Gastroesophageal sphincter (tissue), 4 donors: ENCODE measurements at regions not wholly inside any gene's neighbourhood (a gene's known extent, or its start where the extent isn't known, plus 50 kb on each side); places are given as distances from the start of the nearest gene placed in this dataset.

Experiments used
- ATAC-seq: fragments of 150-250 bp; one replicate; pipeline ENCODE4 v1.9.1; 2016; ENCODE audit warnings: mild to moderate bottlenecking, moderate library complexity
- H3K27ac ChIP-seq, 4 donors: fragments of 200-600 bp; sonication (generic) in 3 of 4; 1 replicate in 3 of 4; 2 replicates in 1 of 4; pipeline ENCODE4 v1.5.1; 2016 to 2019
- H3K27me3 ChIP-seq: fragments of 200-600 bp; sonication (generic); one replicate; pipeline ENCODE4 v1.5.1; 2019
- H3K36me3 ChIP-seq, 2 donors: fragments of 200-600 bp; sonication (generic); one replicate each; pipeline ENCODE4 v1.5.1; 2019; ENCODE audit warnings: control low read depth in 1 of 2
- H3K4me1 ChIP-seq, 3 donors: fragments of 200-600 bp; sonication (generic); 1 replicate in 2 of 3; 2 replicates in 1 of 3; pipeline ENCODE4 v1.5.1; 2016 to 2019; ENCODE audit warnings: control low read depth in 2 of 3
- H3K4me3 ChIP-seq, 2 donors: fragments of 200-600 bp; sonication (generic); one replicate each; pipeline ENCODE4 v1.5.1; 2019; ENCODE audit warnings: mild to moderate bottlenecking in 1 of 2, moderate library complexity in 1 of 2
- H3K9me3 ChIP-seq, 3 donors: fragments of 200-600 bp; sonication (generic); one replicate each; pipeline ENCODE4 v1.5.1; 2017 to 2019; ENCODE audit warnings: control low read depth in 2 of 3
- EP300 ChIP-seq: sonication (generic); formaldehyde crosslinking; IDR thresholded peaks from one replicate; pipeline ENCODE4 v1.6.1; 2017; ENCODE audit warnings: antibody characterized with exemption, mild to moderate bottlenecking
- POLR2A ChIP-seq, 2 donors: fragments of 450-650 bp; IDR thresholded peaks; one replicate each; pipeline ENCODE4 v1.6.1; 2017; ENCODE audit warnings: antibody characterized with exemption in 2 of 2, mild to moderate bottlenecking in 2 of 2, moderate library complexity in 1 of 2
- POLR2AphosphoS5 ChIP-seq: sonication (generic); formaldehyde crosslinking; IDR thresholded peaks from one replicate; pipeline ENCODE4 v1.6.1; 2017; ENCODE audit warnings: antibody characterized with exemption
- WGBS, 2 donors: methylation state at CpG; one replicate each; pipeline ENCODE4 v1.1.5; 2018; ENCODE audit warnings: low coverage in 1 of 2; 5-methylcytosine and 5-hydroxymethylcytosine counted together
- TF ChIP-seq, protein P1 (sequence below), 4 experiments: fragments of 200-600 bp in 2 of 4; fragments of 450-650 bp in 2 of 4; sonication (generic) in 1 of 4; IDR thresholded peaks; one replicate each; pipeline ENCODE4 v1.5.1; 2017 to 2019; ENCODE audit warnings: antibody characterized with exemption in 4 of 4, mild to moderate bottlenecking in 2 of 4, moderate library complexity in 2 of 4

- Histone ChIP-seq H3K36me3 (no peaks in the 10 kb centered on the region), H3K4me3 (no peak overlapping the region), H3K4me1 (no peaks in the 10 kb centered on the region), H3K9me3 (no peaks in the 10 kb centered on the region), H3K27me3 (no peaks in the 10 kb centered on the region), H3K27ac (no peak overlapping the region)
- TF ChIP-seq EP300 (no peak), POLR2AphosphoS5 (no peak), POLR2A (IDR thresholded peaks at IDR 0.05) (no peak)
- TF ChIP-seq, protein P1, sequence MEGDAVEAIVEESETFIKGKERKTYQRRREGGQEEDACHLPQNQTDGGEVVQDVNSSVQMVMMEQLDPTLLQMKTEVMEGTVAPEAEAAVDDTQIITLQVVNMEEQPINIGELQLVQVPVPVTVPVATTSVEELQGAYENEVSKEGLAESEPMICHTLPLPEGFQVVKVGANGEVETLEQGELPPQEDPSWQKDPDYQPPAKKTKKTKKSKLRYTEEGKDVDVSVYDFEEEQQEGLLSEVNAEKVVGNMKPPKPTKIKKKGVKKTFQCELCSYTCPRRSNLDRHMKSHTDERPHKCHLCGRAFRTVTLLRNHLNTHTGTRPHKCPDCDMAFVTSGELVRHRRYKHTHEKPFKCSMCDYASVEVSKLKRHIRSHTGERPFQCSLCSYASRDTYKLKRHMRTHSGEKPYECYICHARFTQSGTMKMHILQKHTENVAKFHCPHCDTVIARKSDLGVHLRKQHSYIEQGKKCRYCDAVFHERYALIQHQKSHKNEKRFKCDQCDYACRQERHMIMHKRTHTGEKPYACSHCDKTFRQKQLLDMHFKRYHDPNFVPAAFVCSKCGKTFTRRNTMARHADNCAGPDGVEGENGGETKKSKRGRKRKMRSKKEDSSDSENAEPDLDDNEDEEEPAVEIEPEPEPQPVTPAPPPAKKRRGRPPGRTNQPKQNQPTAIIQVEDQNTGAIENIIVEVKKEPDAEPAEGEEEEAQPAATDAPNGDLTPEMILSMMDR (IDR thresholded peaks at IDR 0.05), result no peak
- no peak for ATAC-seq
- 65 to 66% methylated on average over 4 of the region's 4 CpGs for WGBS, 2 donors
These were observed 237.2 kb upstream of the CTBP2 start for GRCh38 chr10:125397608-125398007.

GRCh38 chr10:125396676-125397075, 236.3 kb upstream of the CTBP2 start:
- Histone ChIP-seq H3K36me3 (no peaks in the 10 kb centered on the region), H3K27me3 (no peaks in the 10 kb centered on the region), H3K9me3 (no peaks in the 10 kb centered on the region), H3K27ac (no peak overlapping the region), H3K4me3 (no peak overlapping the region), H3K4me1 (no peaks in the 10 kb centered on the region)
- TF ChIP-seq, protein P1 (IDR thresholded peaks at IDR 0.05), result no peak
- TF ChIP-seq POLR2AphosphoS5 (no peak), EP300 (no peak), POLR2A (IDR thresholded peaks at IDR 0.05) (no peak)
- ATAC-seq, result peak; percentile 22

DNA sequence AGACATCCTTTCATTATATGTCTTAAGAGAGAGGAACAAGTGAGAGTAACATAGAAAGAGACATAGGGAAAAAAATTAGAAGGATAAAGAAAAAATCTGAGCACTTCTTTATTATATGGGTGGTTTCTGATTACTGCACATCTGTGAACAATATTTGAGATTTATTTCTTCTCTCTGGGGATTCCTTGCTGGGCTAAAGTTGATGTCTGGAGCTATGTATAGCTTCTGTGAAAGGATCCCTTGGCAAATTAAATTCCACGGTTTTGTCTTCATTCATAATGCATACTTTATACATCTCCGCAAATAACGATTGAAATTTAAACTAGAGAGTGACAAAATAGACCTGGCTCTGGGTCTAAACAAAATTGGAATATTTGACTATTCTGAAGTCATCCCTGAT, 232.2 kb upstream of the CTBP2 start:
- Histone ChIP-seq H3K9me3 (peaks cover 0 to 31% (median 0%) of the 10 kb centered on the region in 3 donors), H3K27me3 (no peaks in the 10 kb centered on the region), H3K4me3 (no peak overlapping the region), H3K4me1 (no peaks in the 10 kb centered on the region), H3K36me3 (no peaks in the 10 kb centered on the region), H3K27ac (no peak overlapping the region)
- no peak for ATAC-seq
- TF ChIP-seq, protein P1 (IDR thresholded peaks at IDR 0.05), result no peak
- TF ChIP-seq POLR2A (IDR thresholded peaks at IDR 0.05) (no peak), EP300 (no peak), POLR2AphosphoS5 (no peak)
- WGBS, 2 donors, result 71 to 72% methylated on average over 3 of the region's 3 CpGs

DNA sequence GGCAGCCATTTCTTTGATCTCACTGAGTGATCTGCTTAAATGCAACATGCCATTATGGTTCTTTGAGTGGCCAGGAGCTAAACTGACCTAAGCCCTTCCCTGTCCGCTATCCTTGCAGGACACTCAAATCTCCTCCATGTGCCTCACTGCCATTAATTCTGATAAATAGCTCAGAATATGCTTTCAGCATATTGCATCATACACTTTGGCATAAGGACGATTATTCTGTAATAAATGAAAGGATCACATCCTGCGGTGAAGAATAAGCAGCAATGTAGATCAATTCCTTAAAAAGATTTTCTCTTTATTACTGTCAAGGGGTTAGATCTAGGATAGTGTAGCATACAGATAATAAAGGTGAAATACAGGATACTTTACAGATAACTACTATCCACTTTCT, 231.8 kb upstream of the CTBP2 start:
- WGBS, 2 donors, result 60 to 79% methylated on average over 3 of the region's 3 CpGs

GRCh38 chr10:125389648-125390047, 229.3 kb upstream of the CTBP2 start:
- H3K4me3 ChIP-seq, result no peak overlapping the region
- no peak overlapping the region for H3K27ac ChIP-seq
- H3K36me3 ChIP-seq, result no peaks in the 10 kb centered on the region
- 63 to 90% methylated on average over 1 of the region's 1 CpG for WGBS, 2 donors
- H3K9me3 ChIP-seq, result peaks cover 0 to 31% (median 0%) of the 10 kb centered on the region in 3 donors
- ATAC-seq, result no peak
- H3K4me1 ChIP-seq, result no peaks in the 10 kb centered on the region
- peaks cover 6% of the 10 kb centered on the region for H3K27me3 ChIP-seq
- TF ChIP-seq POLR2A (IDR thresholded peaks at IDR 0.05), result no peak
- no peak for TF ChIP-seq EP300
- TF ChIP-seq, protein P1 (IDR thresholded peaks at IDR 0.05), result no peak
- no peak for TF ChIP-seq POLR2AphosphoS5

More for the DNA sequence above, 231.8 kb upstream of the CTBP2 start:
- no peak for TF ChIP-seq EP300
- TF ChIP-seq, protein P1 (IDR thresholded peaks at IDR 0.05), result no peak
- no peak for TF ChIP-seq POLR2A (IDR thresholded peaks at IDR 0.05)
- TF ChIP-seq POLR2AphosphoS5, result no peak
- no peak for ATAC-seq
- no peaks in the 10 kb centered on the region for H3K4me1 ChIP-seq
- no peaks in the 10 kb centered on the region for H3K36me3 ChIP-seq
- H3K9me3 ChIP-seq, result peaks cover 0 to 31% (median 0%) of the 10 kb centered on the region in 3 donors
- no peak overlapping the region for H3K27ac ChIP-seq
- H3K27me3 ChIP-seq, result no peaks in the 10 kb centered on the region
- H3K4me3 ChIP-seq, result no peak overlapping the region
